ENCODE measurements at regions not wholly inside any gene's neighbourhood (a gene's known extent, or its start where the extent isn't known, plus 50 kb on each side); places are given as distances from the start of the nearest gene placed in this dataset.

DNA sequence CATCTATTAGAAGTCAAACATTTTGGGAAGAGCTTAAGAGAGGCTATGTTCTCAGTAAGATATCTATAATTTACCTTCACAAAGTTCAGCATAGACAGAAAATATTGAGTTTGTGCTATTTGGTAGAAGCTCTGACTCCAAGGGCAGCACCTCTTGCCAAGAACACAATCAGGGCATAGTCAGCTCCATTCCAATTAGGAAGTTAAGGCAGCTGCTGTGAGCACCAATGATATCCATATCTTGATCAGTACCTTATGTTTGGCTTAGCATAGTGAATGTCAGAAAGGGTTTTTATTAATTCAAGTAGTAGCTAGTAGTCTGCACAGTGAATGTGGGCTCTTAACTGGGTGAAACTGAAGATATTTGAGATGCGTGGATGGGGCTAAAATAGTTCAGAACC is 86.4 kb upstream of the SPRED2 start:
- TF ChIP-seq CTCF (IDR thresholded peaks at IDR 0.05) (no peak), POLR2A (IDR thresholded peaks at IDR 0.05) (no peak)
